Trophoblast cell (in vitro differentiated cells and primary cell): ENCODE measurements at regions not wholly inside any gene's neighbourhood (a gene's known extent, or its start where the extent isn't known, plus 50 kb on each side); places are given as distances from the start of the nearest gene placed in this dataset.

Experiments
- DNase-seq, 2 donors: peaks; one replicate each; pipeline ENCODE4 v3.0.0-alpha.2; 2016
- H2AFZ ChIP-seq: 2 replicates; pipeline ENCODE4 v1.6.1; 2013; ENCODE audit warnings: low read length, moderate library complexity, mild to moderate bottlenecking; ENCODE audit not compliant: insufficient read depth, poor library complexity
- H2AK5ac ChIP-seq: 2 replicates; pipeline ENCODE4 v1.6.1; 2013; ENCODE audit warnings: mild to moderate bottlenecking, low read length
- H2BK120ac ChIP-seq: 2 replicates; pipeline ENCODE4 v1.6.1; 2013; ENCODE audit warnings: low read length, mild to moderate bottlenecking, moderate library complexity; ENCODE audit not compliant: insufficient read depth, poor library complexity
- H2BK12ac ChIP-seq: 2 replicates; pipeline ENCODE4 v1.6.1; 2013; ENCODE audit warnings: mild to moderate bottlenecking, low read length, moderate library complexity
- H2BK5ac ChIP-seq: 2 replicates; pipeline ENCODE4 v1.6.1; 2013; ENCODE audit warnings: low read length, low read depth, moderate library complexity, mild to moderate bottlenecking; ENCODE audit not compliant: poor library complexity
- H3K14ac ChIP-seq: 2 replicates; pipeline ENCODE4 v1.6.1; 2013; ENCODE audit warnings: mild to moderate bottlenecking, low read length
- H3K18ac ChIP-seq: 2 replicates; pipeline ENCODE4 v1.6.1; 2013; ENCODE audit warnings: mild to moderate bottlenecking, low read length
- H3K23ac ChIP-seq: 2 replicates; pipeline ENCODE4 v1.6.1; 2013; ENCODE audit warnings: low read length
- H3K27ac ChIP-seq: 2 replicates; pipeline ENCODE4 v1.5.1; 2013; ENCODE audit warnings: low read depth, mild to moderate bottlenecking, inconsistent platforms, low read length, moderate library complexity
- H3K27me3 ChIP-seq: 2 replicates; pipeline ENCODE4 v1.6.1; 2013; ENCODE audit warnings: inconsistent platforms, mild to moderate bottlenecking, low read length, moderate library complexity; ENCODE audit not compliant: insufficient read depth
- H3K36me3 ChIP-seq, 2 experiments: 1 replicate in 1 of 2; 2 replicates in 1 of 2; pipeline ENCODE4 v1.6.1; 2013; ENCODE audit warnings: low read length in 2 of 2, mild to moderate bottlenecking in 2 of 2, moderate library complexity in 1 of 2; ENCODE audit not compliant: insufficient read depth in 2 of 2, control insufficient read depth in 1 of 2
- H3K4ac ChIP-seq: 2 replicates; pipeline ENCODE4 v1.6.1; 2013; ENCODE audit warnings: low read depth, mild to moderate bottlenecking, low read length, moderate library complexity
- H3K4me1 ChIP-seq, 2 experiments: 1 replicate in 1 of 2; 2 replicates in 1 of 2; pipeline ENCODE4 v1.6.1; 2013; ENCODE audit warnings: low read length in 2 of 2, mild to moderate bottlenecking in 2 of 2, moderate library complexity in 1 of 2; ENCODE audit not compliant: insufficient read depth in 2 of 2, control insufficient read depth in 1 of 2
- H3K4me2 ChIP-seq: 2 replicates; pipeline ENCODE4 v1.6.1; 2013; ENCODE audit warnings: inconsistent platforms, mild to moderate bottlenecking, low read length, moderate library complexity
- H3K4me3 ChIP-seq: 2 replicates; pipeline ENCODE4 v1.5.1; 2013; ENCODE audit warnings: mild to moderate bottlenecking, low read depth, low read length, inconsistent platforms
- H3K79me1 ChIP-seq: one replicate; pipeline ENCODE4 v1.6.1; 2013; ENCODE audit warnings: low read length
- H3K79me2 ChIP-seq: 2 replicates; pipeline ENCODE4 v1.6.1; 2013; ENCODE audit warnings: low read length, mild to moderate bottlenecking; ENCODE audit not compliant: control insufficient read depth, insufficient read depth, poor library complexity
- H3K9ac ChIP-seq: 2 replicates; pipeline ENCODE4 v1.6.1; 2013; ENCODE audit warnings: mild to moderate bottlenecking, low read length
- H3K9me3 ChIP-seq: 2 replicates; pipeline ENCODE4 v1.6.1; 2013; ENCODE audit warnings: low read depth, mild to moderate bottlenecking, control low read depth, inconsistent platforms, low read length; ENCODE audit not compliant: insufficient read depth
- H4K12ac ChIP-seq: 2 replicates; pipeline ENCODE4 v1.6.1; 2013; ENCODE audit warnings: low read depth, mild to moderate bottlenecking, low read length, moderate library complexity
- H4K8ac ChIP-seq: 2 replicates; pipeline ENCODE4 v1.6.1; 2013; ENCODE audit warnings: low read depth, mild to moderate bottlenecking, low read length, moderate library complexity
- H4K91ac ChIP-seq: one replicate; pipeline ENCODE4 v1.6.1; 2013; ENCODE audit warnings: low read depth, mild to moderate bottlenecking, low read length, moderate library complexity
- WGBS: extraction: QIAGEN DNeasy Blood & Tissue Kit; methylation state at CpG from one replicate; pipeline ENCODE4 v1.1.7; 2013; ENCODE audit warnings: missing lambda C conversion rate; ENCODE audit not compliant: insufficient read length, insufficient coverage; ENCODE audit errors: extremely low coverage; 5-methylcytosine and 5-hydroxymethylcytosine counted together

DNA sequence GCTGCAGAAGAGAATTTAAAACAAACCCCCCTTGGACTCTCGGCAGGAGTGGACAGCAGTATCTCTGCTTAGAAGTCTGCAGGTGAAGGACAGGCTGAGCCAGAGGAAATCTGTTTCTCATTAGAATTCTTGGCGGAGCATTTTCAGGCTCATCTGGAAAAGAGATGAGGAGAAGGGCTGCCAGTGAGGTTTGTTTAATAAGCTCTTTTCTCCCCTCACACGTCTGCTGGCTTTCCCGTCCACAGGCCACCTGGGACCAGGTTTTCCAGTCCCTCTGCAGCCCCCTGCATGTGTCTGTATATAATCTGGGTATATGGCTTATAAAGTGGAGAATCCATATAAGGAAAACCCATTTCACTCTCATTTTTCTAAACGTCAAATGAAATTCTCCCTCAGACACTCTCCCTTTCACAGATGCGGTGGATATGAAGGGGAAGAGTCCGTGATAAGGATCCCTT lies 155.4 kb upstream of the TPM1 start:
- no peaks in the 10 kb centered on the region for H3K36me3 ChIP-seq
- peak overlapping the region; percentile 73 for H3K27ac ChIP-seq
- peak overlapping the region; percentile 18 for H2BK5ac ChIP-seq
- H2AK5ac ChIP-seq, result no peak overlapping the region
- H3K27me3 ChIP-seq, result no peaks in the 10 kb centered on the region
- no peak for DNase-seq
- H4K8ac ChIP-seq, result no peak overlapping the region
- peak overlapping the region; percentile 76 for H2BK12ac ChIP-seq
- no peak overlapping the region for H3K4ac ChIP-seq
- peak overlapping the region; percentile 36 for H2BK120ac ChIP-seq
- peaks cover 20 to 22% of the 10 kb centered on the region in 2 experiments for H3K4me1 ChIP-seq
- peak overlapping the region; percentile 61 for H3K18ac ChIP-seq
- no peak overlapping the region for H3K4me3 ChIP-seq
- H4K12ac ChIP-seq, result no peak overlapping the region
- WGBS, result no CpG with 5 or more reads among the region's 7 CpGs
- H3K79me2 ChIP-seq, result peaks cover 7% of the 10 kb centered on the region
- no peak overlapping the region for H3K9ac ChIP-seq
- peak overlapping the region; percentile 89 for H3K14ac ChIP-seq
- no peak overlapping the region for H2AFZ ChIP-seq
- no peaks in the 10 kb centered on the region for H3K9me3 ChIP-seq
- H3K79me1 ChIP-seq, result peaks cover 66% of the 10 kb centered on the region
- peak overlapping the region; percentile 72 for H4K91ac ChIP-seq
- H3K4me2 ChIP-seq, result peak overlapping the region; percentile 5
- H3K23ac ChIP-seq, result no peak overlapping the region

DNA sequence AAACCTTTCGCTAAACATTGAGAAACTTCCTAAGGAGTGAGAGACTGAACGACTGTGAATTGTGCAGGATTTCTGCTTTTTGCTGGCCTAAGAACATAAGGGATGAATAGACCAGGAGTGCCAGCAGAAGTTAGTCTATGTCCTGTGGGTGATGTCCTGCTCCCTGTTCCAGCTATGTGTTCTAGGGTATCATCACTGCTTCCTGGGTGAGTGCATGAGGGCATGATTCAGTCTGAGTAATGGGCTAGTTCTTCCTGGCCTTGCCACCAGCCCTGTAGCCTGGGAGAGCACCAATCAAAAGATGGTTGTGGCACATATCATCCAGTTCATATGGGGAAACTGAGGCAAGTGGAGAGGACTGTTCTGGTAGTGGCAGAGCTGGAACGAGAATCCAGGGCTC lies 153.9 kb upstream of the TPM1 start:
- Histone ChIP-seq H2BK12ac (peak overlapping the region; percentile 97), H2BK120ac (peak overlapping the region; percentile 97), H3K14ac (peak overlapping the region; percentile 96), H3K79me1 (peaks cover 60% of the 10 kb centered on the region), H4K12ac (peak overlapping the region; percentile 46), H3K9me3 (no peaks in the 10 kb centered on the region), H2AFZ (peak overlapping the region; percentile 50), H2BK5ac (peak overlapping the region; percentile 85), H3K79me2 (peaks cover 7% of the 10 kb centered on the region), H3K4me3 (no peak overlapping the region), H2AK5ac (peak overlapping the region; percentile 81), H3K4me2 (no peak overlapping the region), H3K9ac (no peak overlapping the region), H3K23ac (no peak overlapping the region), H4K8ac (peak overlapping the region; percentile 74), H3K27me3 (no peaks in the 10 kb centered on the region), H4K91ac (peak overlapping the region; percentile 92), H3K36me3 (no peaks in the 10 kb centered on the region), H3K4ac (peak overlapping the region; percentile 86), H3K18ac (peak overlapping the region; percentile 95), H3K4me1 (peaks cover 20 to 22% of the 10 kb centered on the region in 2 experiments), H3K27ac (peak overlapping the region; percentile 38)
- WGBS, result no CpG with 5 or more reads among the region's 3 CpGs
- DNase-seq, result no peak

DNA sequence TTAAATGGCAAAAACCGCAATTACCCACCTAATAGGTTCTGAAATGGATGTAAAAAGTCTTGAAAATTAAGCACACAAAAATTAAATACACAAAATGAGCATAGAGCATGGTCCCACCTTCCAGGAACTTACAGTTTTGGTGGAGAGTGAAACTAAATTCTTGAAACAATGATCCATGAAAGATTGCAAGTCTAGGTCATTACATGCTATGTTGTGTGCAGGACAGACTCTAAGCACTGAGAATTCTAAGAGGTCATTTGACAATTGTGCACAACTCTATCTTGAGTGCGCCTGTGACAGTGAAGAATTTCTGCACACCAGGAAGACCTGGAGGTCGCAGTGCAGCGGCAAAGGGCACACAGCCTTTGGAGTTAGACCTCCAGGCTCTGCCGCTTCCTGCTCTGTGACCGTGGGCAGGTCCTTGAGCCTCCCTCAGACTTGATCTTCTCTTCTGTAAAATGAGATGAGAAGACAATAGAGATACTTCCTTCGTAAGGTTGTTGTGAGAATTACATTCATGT lies 153.3 kb upstream of the TPM1 start:
- peaks cover 7% of the 10 kb centered on the region for H3K79me2 ChIP-seq
- peak overlapping the region; percentile 80 for H3K14ac ChIP-seq
- peak overlapping the region; percentile 97 for H2BK120ac ChIP-seq
- H2AFZ ChIP-seq, result no peak overlapping the region
- no CpG with 5 or more reads among the region's 7 CpGs for WGBS
- peak overlapping the region; percentile 70 for H2BK5ac ChIP-seq
- H3K4me1 ChIP-seq, result peaks cover 20 to 25% of the 10 kb centered on the region in 2 experiments
- H3K23ac ChIP-seq, result no peak overlapping the region
- no peak for DNase-seq
- peak overlapping the region; percentile 73 for H4K8ac ChIP-seq
- H2AK5ac ChIP-seq, result peak overlapping the region; percentile 71
- no peak overlapping the region for H3K4me3 ChIP-seq
- H3K4ac ChIP-seq, result peak overlapping the region; percentile 73
- H2BK12ac ChIP-seq, result peak overlapping the region; percentile 97
- peak overlapping the region; percentile 91 for H4K91ac ChIP-seq
- no peaks in the 10 kb centered on the region for H3K27me3 ChIP-seq
- H3K36me3 ChIP-seq, result no peaks in the 10 kb centered on the region
- peak overlapping the region; percentile 38 for H3K27ac ChIP-seq
- peaks cover 62% of the 10 kb centered on the region for H3K79me1 ChIP-seq
- no peak overlapping the region for H3K9ac ChIP-seq
- no peak overlapping the region for H4K12ac ChIP-seq
- H3K18ac ChIP-seq, result peak overlapping the region; percentile 46
- no peaks in the 10 kb centered on the region for H3K9me3 ChIP-seq
- H3K4me2 ChIP-seq, result no peak overlapping the region

DNA sequence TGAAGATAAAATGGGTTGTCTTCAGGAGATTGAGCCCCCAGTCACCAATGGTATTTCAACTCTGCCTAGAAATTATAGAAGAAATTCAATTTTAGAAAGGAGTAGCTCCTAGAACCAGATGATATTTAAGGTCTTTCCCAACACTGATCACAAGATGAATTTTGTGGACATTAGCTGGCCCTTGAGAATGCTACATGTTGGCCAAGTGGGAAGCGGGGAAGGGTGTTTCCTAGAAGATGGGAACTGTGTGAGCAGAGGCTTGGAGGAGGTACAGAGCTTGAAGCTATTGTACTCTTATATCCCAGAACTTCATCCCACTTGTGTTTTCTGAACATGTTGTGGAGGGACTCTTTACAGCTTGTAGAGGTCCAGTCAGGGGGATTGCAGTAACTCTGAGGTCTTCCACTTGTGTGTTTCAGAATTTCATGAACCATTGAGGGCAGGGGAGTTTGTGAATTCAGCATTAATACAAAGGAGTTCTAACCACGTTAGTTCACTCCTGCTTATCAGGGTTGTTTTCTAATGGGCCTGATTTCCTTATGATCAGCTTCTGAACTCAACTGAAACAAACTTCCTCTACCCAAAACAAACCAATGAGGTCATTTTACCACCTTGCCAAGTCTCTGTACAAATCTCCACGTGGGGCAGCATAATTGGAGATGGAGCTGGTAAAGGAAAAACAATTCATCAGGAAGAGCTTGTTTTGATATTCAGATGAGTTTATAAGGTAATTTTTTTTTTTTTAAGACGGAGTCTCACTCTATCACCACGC lies 152.6 kb upstream of the TPM1 start:
- Histone ChIP-seq H3K9me3 (no peaks in the 10 kb centered on the region), H3K9ac (no peak overlapping the region), H3K4me1 (peaks cover 23 to 28% of the 10 kb centered on the region in 2 experiments), H3K4me2 (no peak overlapping the region), H3K79me1 (peaks cover 62% of the 10 kb centered on the region), H4K91ac (peak overlapping the region; percentile 86), H2AFZ (no peak overlapping the region), H3K23ac (no peak overlapping the region), H4K8ac (no peak overlapping the region), H3K27ac (peak overlapping the region; percentile 9), H4K12ac (no peak overlapping the region), H2AK5ac (peak overlapping the region; percentile 42), H3K4ac (peak overlapping the region; percentile 12), H2BK5ac (peak overlapping the region; percentile 84), H3K4me3 (no peak overlapping the region), H2BK12ac (peak overlapping the region; percentile 93), H3K27me3 (no peaks in the 10 kb centered on the region), H3K36me3 (no peaks in the 10 kb centered on the region), H3K18ac (peak overlapping the region; percentile 51), H2BK120ac (peak overlapping the region; percentile 33), H3K14ac (peak overlapping the region; percentile 12), H3K79me2 (peaks cover 7% of the 10 kb centered on the region)
- DNase-seq, result no peak
- WGBS, result no CpG with 5 or more reads among the region's 5 CpGs
